ENCODE measurements at regions not wholly inside any gene's neighbourhood (a gene's known extent, or its start where the extent isn't known, plus 50 kb on each side); places are given as distances from the start of the nearest gene placed in this dataset.

GRCh38 chr3:24562895-24563294 lies 68.2 kb upstream of the THRB start:
- ATAC-seq = no peak
- ChIA-PET CTCF (interaction anchor here (0.6 to 1.3 kb wide), 2 partner anchors 21 to 89 kb away, joined by 3 read pairs; no protein-coding TSS in a partner anchor), POLR2A (no interaction called here)
- DNase-seq (ENCODE audit: low read depth in 1 of 2, low spot score in 1 of 2) = no peak
- FAIRE-seq = no peak
- Histone ChIP-seq H3K4me3 (no peak overlapping the region), H3K4me2 (no peak overlapping the region), H3K9me3 (peaks cover 12% of the 10 kb centered on the region), H3K27ac (no peak overlapping the region), H3K4me1 (no peaks in the 10 kb centered on the region)
- WGBS (ENCODE audit: missing lambda C conversion rate) = 71% methylated on average over 3 of the region's 3 CpGs
- no peak for TF ChIP-seq KDM1A (IDR thresholded peaks at IDR 0.05; ENCODE audit: low read depth)
- TF ChIP-seq ZNF302 (CRISPR knock-in tag; IDR thresholded peaks at IDR 0.05) = no peak
- TF ChIP-seq, protein P1, sequence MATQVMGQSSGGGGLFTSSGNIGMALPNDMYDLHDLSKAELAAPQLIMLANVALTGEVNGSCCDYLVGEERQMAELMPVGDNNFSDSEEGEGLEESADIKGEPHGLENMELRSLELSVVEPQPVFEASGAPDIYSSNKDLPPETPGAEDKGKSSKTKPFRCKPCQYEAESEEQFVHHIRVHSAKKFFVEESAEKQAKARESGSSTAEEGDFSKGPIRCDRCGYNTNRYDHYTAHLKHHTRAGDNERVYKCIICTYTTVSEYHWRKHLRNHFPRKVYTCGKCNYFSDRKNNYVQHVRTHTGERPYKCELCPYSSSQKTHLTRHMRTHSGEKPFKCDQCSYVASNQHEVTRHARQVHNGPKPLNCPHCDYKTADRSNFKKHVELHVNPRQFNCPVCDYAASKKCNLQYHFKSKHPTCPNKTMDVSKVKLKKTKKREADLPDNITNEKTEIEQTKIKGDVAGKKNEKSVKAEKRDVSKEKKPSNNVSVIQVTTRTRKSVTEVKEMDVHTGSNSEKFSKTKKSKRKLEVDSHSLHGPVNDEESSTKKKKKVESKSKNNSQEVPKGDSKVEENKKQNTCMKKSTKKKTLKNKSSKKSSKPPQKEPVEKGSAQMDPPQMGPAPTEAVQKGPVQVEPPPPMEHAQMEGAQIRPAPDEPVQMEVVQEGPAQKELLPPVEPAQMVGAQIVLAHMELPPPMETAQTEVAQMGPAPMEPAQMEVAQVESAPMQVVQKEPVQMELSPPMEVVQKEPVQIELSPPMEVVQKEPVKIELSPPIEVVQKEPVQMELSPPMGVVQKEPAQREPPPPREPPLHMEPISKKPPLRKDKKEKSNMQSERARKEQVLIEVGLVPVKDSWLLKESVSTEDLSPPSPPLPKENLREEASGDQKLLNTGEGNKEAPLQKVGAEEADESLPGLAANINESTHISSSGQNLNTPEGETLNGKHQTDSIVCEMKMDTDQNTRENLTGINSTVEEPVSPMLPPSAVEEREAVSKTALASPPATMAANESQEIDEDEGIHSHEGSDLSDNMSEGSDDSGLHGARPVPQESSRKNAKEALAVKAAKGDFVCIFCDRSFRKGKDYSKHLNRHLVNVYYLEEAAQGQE (IDR thresholded peaks at IDR 0.05) = no peak
- no peak for TF ChIP-seq FOXS1 (CRISPR knock-in tag; IDR thresholded peaks at IDR 0.05)
- TF ChIP-seq CHD4 (IDR thresholded peaks at IDR 0.05; ENCODE audit: borderline replicate concordance) = no peak
- TF ChIP-seq PHF8 (IDR thresholded peaks at IDR 0.05; ENCODE audit: borderline replicate concordance, low read depth) = no peak
- no peak for TF ChIP-seq ZSCAN20 (CRISPR knock-in tag; IDR thresholded peaks at IDR 0.05)
- no peak for TF ChIP-seq USF2 (IDR thresholded peaks at IDR 0.05)
- TF ChIP-seq NR3C1 (IDR thresholded peaks at IDR 0.05) = no peak
- no peak for TF ChIP-seq CBX8 (IDR thresholded peaks at IDR 0.05)
- no peak for TF ChIP-seq KDM5A (IDR thresholded peaks at IDR 0.05)
- TF ChIP-seq NFE2L2 (conservative IDR thresholded peaks at IDR 0.05; ENCODE audit: low read length) = no peak
- no peak for TF ChIP-seq RCOR1 (IDR thresholded peaks at IDR 0.05; ENCODE audit: low read depth, low read length)
- TF ChIP-seq BHLHE40 (IDR thresholded peaks at IDR 0.05; ENCODE audit: low read depth, low read length) = no peak
- TF ChIP-seq, protein P2, sequence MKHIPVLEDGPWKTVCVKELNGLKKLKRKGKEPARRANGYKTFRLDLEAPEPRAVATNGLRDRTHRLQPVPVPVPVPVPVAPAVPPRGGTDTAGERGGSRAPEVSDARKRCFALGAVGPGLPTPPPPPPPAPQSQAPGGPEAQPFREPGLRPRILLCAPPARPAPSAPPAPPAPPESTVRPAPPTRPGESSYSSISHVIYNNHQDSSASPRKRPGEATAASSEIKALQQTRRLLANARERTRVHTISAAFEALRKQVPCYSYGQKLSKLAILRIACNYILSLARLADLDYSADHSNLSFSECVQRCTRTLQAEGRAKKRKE (CRISPR knock-in tag; IDR thresholded peaks at IDR 0.05; ENCODE audit: low read depth) = no peak
- TF ChIP-seq EHMT2 (IDR thresholded peaks at IDR 0.05; ENCODE audit: low read depth) = no peak
- TF ChIP-seq HES2 (IDR thresholded peaks at IDR 0.05) = no peak

GRCh38 chr3:24565053-24565452 lies 70.4 kb upstream of the THRB start:
- WGBS (ENCODE audit: missing lambda C conversion rate) = 2% methylated on average over 1 of the region's 1 CpG
- ATAC-seq (no peak), FAIRE-seq (no peak), DNase-seq (ENCODE audit: low read depth in 1 of 2, low spot score in 1 of 2) (no peak)
- POLR2A ChIA-PET = no interaction called here
- H3K9me3 ChIP-seq = peaks cover 12% of the 10 kb centered on the region
- no peak overlapping the region for H3K4me3 ChIP-seq
- CTCF ChIA-PET = no interaction called here
- no peak overlapping the region for H3K27ac ChIP-seq
- no peak overlapping the region for H3K4me2 ChIP-seq
- H3K4me1 ChIP-seq = no peaks in the 10 kb centered on the region
- TF ChIP-seq ZC3H11A (IDR thresholded peaks at IDR 0.05) (no peak), NR3C1 (IDR thresholded peaks at IDR 0.05) (no peak), TP53 (CRISPR knock-in tag; IDR thresholded peaks at IDR 0.05) (no peak), KDM5A (IDR thresholded peaks at IDR 0.05) (no peak), CHD2 (IDR thresholded peaks at IDR 0.05; ENCODE audit: low read length, partially characterized antibody) (no peak), RAD21 (conservative IDR thresholded peaks at IDR 0.05 in 1 of 2, IDR thresholded peaks at IDR 0.05 in 1 of 2) (no peak), POLR2A (IDR thresholded peaks at IDR 0.05; ENCODE audit: low read length) (no peak), EHMT2 (IDR thresholded peaks at IDR 0.05; ENCODE audit: low read depth) (no peak), NPAS2 (CRISPR knock-in tag; IDR thresholded peaks at IDR 0.05; ENCODE audit: borderline replicate concordance) (no peak), CBX2 (IDR thresholded peaks at IDR 0.05; ENCODE audit: borderline replicate concordance, low read depth) (no peak), USF2 (IDR thresholded peaks at IDR 0.05) (no peak), FOSL2 (IDR thresholded peaks at IDR 0.05) (no peak), FOSL2 (CRISPR knock-in tag; IDR thresholded peaks at IDR 0.05) (no peak), RARB (CRISPR knock-in tag; IDR thresholded peaks at IDR 0.05) (no peak), RNF2 (IDR thresholded peaks at IDR 0.05; ENCODE audit: borderline replicate concordance, low read depth) (no peak)
- TF ChIP-seq, protein P3, sequence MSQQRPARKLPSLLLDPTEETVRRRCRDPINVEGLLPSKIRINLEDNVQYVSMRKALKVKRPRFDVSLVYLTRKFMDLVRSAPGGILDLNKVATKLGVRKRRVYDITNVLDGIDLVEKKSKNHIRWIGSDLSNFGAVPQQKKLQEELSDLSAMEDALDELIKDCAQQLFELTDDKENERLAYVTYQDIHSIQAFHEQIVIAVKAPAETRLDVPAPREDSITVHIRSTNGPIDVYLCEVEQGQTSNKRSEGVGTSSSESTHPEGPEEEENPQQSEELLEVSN (IDR thresholded peaks at IDR 0.05; ENCODE audit: borderline replicate concordance, low read depth) = no peak
- TF ChIP-seq, protein P4, sequence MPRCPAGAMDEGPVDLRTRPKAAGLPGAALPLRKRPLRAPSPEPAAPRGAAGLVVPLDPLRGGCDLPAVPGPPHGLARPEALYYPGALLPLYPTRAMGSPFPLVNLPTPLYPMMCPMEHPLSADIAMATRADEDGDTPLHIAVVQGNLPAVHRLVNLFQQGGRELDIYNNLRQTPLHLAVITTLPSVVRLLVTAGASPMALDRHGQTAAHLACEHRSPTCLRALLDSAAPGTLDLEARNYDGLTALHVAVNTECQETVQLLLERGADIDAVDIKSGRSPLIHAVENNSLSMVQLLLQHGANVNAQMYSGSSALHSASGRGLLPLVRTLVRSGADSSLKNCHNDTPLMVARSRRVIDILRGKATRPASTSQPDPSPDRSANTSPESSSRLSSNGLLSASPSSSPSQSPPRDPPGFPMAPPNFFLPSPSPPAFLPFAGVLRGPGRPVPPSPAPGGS (IDR thresholded peaks at IDR 0.05) = no peak
- TF ChIP-seq, protein P2 (CRISPR knock-in tag; IDR thresholded peaks at IDR 0.05; ENCODE audit: low read depth) = no peak
